ENCODE measurements at regions not wholly inside any gene's neighbourhood (a gene's known extent, or its start where the extent isn't known, plus 50 kb on each side); places are given as distances from the start of the nearest gene placed in this dataset.
"Not testable (repeated sequence)": the region's sequence is repeated elsewhere in the genome, so short reads cannot be mapped to it uniquely, and the experiment has no call there.

- Mint-ChIP-seq H3K27ac (no peak overlapping the region), H3K4me3 (no peak overlapping the region), H3K9me3 (peaks cover 11% of the 10 kb centered on the region), H3K27me3 (no peaks in the 10 kb centered on the region), H3K36me3 (no peaks in the 10 kb centered on the region), H3K4me1 (ENCODE audit: unreplicated experiment) (peaks cover 3% of the 10 kb centered on the region)
- DNase-seq (ENCODE audit: extremely low spot score, unreplicated experiment), result no peak
- no peak for TF ChIP-seq CTCF (conservative IDR thresholded peaks at IDR 0.05)
These were observed 147.8 kb upstream of the MAP2 start for GRCh38 chr2:209276000-209276399.

GRCh38 chr2:209277444-209277843 lies 146.4 kb upstream of the MAP2 start:
- DNase-seq (ENCODE audit: extremely low spot score, unreplicated experiment), result no peak

GRCh38 chr2:209298601-209299000 lies 125.2 kb upstream of the MAP2 start:
- DNase-seq (ENCODE audit: extremely low spot score, unreplicated experiment), result no peak
- Mint-ChIP-seq H3K27me3 (peaks cover 60% of the 10 kb centered on the region), H3K36me3 (no peaks in the 10 kb centered on the region), H3K4me1 (ENCODE audit: unreplicated experiment) (no peaks in the 10 kb centered on the region), H3K27ac (no peak overlapping the region), H3K9me3 (no peaks in the 10 kb centered on the region), H3K4me3 (no peak overlapping the region)
- no peak for TF ChIP-seq CTCF (conservative IDR thresholded peaks at IDR 0.05)

More at GRCh38 chr2:209277444-209277843, 146.4 kb upstream of the MAP2 start:
- Mint-ChIP-seq H3K27ac (no peak overlapping the region), H3K4me3 (no peak overlapping the region), H3K27me3 (no peaks in the 10 kb centered on the region), H3K9me3 (peaks cover 11% of the 10 kb centered on the region), H3K36me3 (no peaks in the 10 kb centered on the region), H3K4me1 (ENCODE audit: unreplicated experiment) (peaks cover 3% of the 10 kb centered on the region)
- TF ChIP-seq CTCF (conservative IDR thresholded peaks at IDR 0.05), result no peak

GRCh38 chr2:209299478-209299877 lies 124.4 kb upstream of the MAP2 start:
- not testable (repeated sequence) for H3K9me3 Mint-ChIP-seq; H3K27ac Mint-ChIP-seq; H3K36me3 Mint-ChIP-seq; DNase-seq (ENCODE audit: extremely low spot score, unreplicated experiment); H3K4me1 Mint-ChIP-seq (ENCODE audit: unreplicated experiment); H3K4me3 Mint-ChIP-seq
- peaks cover 66% of the 10 kb centered on the region for H3K27me3 Mint-ChIP-seq

- peaks cover 61% of the 10 kb centered on the region for H3K27me3 Mint-ChIP-seq
- not testable (repeated sequence) for H3K36me3 Mint-ChIP-seq; DNase-seq (ENCODE audit: extremely low spot score, unreplicated experiment); H3K4me3 Mint-ChIP-seq; H3K4me1 Mint-ChIP-seq (ENCODE audit: unreplicated experiment); H3K9me3 Mint-ChIP-seq; H3K27ac Mint-ChIP-seq
These were observed 123.1 kb upstream of the MAP2 start for GRCh38 chr2:209300766-209301165.

GRCh38 chr2:209305026-209305425 lies 118.8 kb upstream of the MAP2 start:
- Mint-ChIP-seq H3K9me3 (no peaks in the 10 kb centered on the region), H3K27me3 (peaks cover 40% of the 10 kb centered on the region), H3K4me3 (no peak overlapping the region), H3K36me3 (no peaks in the 10 kb centered on the region), H3K27ac (no peak overlapping the region), H3K4me1 (ENCODE audit: unreplicated experiment) (no peaks in the 10 kb centered on the region)
- TF ChIP-seq CTCF (conservative IDR thresholded peaks at IDR 0.05), result no peak
- DNase-seq (ENCODE audit: extremely low spot score, unreplicated experiment), result no peak

- Mint-ChIP-seq H3K27ac (no peak overlapping the region), H3K4me3 (no peak overlapping the region), H3K36me3 (no peaks in the 10 kb centered on the region), H3K4me1 (ENCODE audit: unreplicated experiment) (no peaks in the 10 kb centered on the region), H3K9me3 (no peaks in the 10 kb centered on the region), H3K27me3 (peaks cover 33% of the 10 kb centered on the region)
- no peak for TF ChIP-seq CTCF (conservative IDR thresholded peaks at IDR 0.05)
- DNase-seq (ENCODE audit: extremely low spot score, unreplicated experiment), result no peak
These were observed 118.1 kb upstream of the MAP2 start for GRCh38 chr2:209305746-209306196.
